GM19324 (cell line): ENCODE measurements at regions not wholly inside any gene's neighbourhood (a gene's known extent, or its start where the extent isn't known, plus 50 kb on each side); places are given as distances from the start of the nearest gene placed in this dataset.
"Not testable (repeated sequence)": the region's sequence is repeated elsewhere in the genome, so short reads cannot be mapped to it uniquely, and the experiment has no call there.

ENCODE experiments used
- ATAC-seq: cut with Tn5 transposase; IDR thresholded peaks from one replicate; pipeline ENCODE4 v1.9.1; 2021; ENCODE audit warnings: mild to moderate bottlenecking, moderate library complexity; ENCODE audit not compliant: unreplicated experiment, low FRiP score

GRCh38 chr10:30199376-30200016, 140.1 kb upstream of the JCAD start:
- ATAC-seq: no peak

DNA sequence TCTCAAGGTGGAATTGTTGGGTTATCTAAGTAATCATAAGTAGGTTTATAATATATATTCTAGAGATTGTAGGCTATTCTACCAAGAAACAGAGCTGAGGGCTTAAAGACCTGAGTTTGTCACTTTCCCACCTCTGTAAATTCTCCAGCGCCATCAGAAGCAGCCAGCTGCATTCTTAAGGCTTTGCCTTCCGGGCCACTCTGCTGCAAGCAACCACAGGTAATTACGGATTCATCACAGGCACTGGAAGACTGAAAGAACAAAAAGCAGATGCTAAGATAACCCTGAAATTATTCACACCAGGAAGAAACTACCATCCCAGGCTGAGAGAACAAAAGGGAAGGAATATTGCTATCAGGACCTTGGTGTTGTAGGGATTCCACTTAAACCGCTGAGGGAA, 137.8 kb upstream of the JCAD start:
- ATAC-seq: no peak

DNA sequence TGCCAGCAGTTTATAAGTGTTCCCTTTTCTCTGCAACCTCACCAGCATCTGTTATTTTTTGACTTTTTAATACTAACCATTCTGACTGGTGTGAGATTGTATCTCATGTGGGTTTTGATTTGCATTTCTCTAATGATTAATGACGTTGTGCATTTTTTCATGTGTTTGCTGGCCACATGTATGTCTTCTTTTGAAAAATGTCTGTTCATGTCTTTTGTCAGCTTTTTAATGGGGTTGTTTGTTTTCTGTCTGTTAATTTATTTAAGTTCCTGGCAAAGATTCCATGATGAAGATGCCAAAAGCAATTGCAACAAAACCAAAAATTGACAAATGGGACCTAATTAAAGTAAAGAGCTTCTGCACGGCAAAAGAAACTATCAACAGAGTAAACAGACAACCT, 137.2 kb upstream of the JCAD start:
- not testable (repeated sequence) for ATAC-seq

- no peak for ATAC-seq
Measured at GRCh38 chr10:30192846-30193608, 133.6 kb upstream of the JCAD start.

DNA sequence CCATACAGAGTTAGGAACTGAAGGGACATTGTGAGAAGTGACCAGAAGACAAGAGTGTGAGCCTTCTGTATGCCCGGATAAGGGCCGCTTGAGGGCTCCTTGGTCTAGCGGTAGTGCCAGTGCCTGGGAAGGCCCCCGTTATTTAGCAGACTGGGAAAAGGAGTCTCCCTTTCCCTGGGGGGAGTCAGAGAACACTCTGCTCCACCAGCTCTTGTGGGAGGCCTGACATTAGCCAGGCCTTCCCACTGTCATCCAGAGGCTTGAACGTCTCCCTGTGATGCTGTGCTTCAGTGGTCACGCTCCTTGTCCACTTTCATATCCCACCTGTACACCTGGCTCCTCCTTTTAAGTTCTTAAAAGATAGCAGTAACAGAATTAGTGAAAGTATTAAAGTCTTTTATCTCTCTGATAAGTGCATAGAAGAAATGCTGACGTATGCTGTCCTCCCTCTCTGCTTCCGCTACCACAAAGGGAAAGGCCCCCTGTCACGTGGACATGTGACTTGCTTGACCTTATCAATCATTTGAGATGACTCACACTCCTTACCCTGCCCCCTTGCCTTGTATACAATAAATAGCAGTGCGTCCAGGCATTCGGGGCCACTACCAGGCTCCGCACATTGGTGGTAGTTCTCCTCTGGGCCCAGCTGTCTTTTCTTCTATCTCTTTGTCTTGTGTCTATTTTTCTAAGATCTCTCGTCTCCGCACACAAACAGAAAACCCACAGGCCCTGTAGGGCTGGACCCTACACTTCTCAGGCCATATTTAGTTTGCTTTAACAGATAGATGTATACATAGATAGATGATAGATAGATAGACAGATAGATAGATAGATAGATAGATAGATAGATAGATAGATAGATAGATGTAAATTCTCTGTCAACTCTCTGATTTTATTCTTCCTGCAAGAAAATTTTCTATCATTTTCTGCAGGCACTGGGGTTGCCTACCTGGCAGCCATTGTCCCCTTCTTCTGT, 131.5 kb upstream of the JCAD start:
- ATAC-seq: no peak

DNA sequence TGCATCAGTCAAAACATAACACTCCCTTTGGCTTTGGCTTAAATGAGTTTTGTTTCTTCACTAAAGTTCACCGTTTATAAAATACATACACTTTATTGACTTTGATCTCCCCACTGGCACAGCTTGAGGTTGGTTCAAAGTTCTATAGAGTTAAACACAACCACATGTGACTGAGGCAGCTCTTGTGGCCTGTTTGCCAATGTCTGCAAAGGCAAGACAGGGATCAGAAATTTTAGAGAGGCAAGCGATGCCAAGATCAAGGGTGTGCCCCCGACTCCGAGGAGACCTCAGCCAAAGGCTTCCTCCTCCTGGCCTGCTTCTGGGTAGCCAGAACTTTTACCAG, 129.8 kb upstream of the JCAD start:
- no peak for ATAC-seq

GRCh38 chr10:30188556-30189237, 129.3 kb upstream of the JCAD start:
- no peak for ATAC-seq

DNA sequence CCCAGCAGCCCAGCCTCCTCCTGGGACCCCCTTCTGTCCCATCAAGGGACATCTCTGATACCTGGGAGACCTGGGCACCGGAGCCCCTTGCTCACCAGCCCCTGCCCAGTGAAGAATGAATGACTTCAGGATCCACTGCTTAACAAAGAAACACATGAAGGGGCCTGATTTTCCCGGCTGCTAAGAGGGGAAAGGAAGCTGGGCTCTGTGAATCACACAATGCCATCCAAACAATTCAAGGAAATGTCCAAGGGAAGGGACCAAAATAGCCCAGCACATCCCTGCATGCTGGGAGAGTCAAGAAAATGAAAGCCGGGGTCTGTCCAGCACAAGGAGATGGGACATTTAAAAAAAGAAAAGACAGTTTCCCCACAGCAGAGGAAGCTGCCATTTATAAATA, 128.7 kb upstream of the JCAD start:
- ATAC-seq: no peak

DNA sequence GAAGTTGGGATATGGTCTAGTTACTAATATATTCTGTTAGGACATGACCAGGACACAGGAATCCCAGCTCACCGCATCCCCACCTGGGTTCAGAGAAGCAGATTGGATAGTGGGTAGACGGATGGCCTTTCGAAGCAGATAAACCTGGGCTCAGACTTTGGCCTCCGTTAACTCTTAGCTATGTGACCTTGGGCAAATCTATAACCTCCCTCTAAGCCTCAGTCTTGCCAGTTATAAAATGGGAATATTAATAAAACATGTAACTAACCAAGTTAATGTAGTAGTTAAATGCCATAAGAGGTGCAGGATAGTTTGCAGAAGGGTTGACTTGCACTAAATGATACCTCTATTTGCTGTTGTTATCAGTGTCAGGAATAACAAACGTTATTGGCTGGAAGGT, 127.6 kb upstream of the JCAD start:
- no peak for ATAC-seq

- peak; percentile 69 for ATAC-seq
Measured at GRCh38 chr10:30186371-30186875, 127.0 kb upstream of the JCAD start.

- ATAC-seq: no peak
Measured at GRCh38 chr10:30185916-30186315, 126.5 kb upstream of the JCAD start.

GRCh38 chr10:30185341-30185740, 126.0 kb upstream of the JCAD start:
- ATAC-seq: no peak

- ATAC-seq: no peak
Measured at GRCh38 chr10:30184397-30185033, 125.1 kb upstream of the JCAD start.

DNA sequence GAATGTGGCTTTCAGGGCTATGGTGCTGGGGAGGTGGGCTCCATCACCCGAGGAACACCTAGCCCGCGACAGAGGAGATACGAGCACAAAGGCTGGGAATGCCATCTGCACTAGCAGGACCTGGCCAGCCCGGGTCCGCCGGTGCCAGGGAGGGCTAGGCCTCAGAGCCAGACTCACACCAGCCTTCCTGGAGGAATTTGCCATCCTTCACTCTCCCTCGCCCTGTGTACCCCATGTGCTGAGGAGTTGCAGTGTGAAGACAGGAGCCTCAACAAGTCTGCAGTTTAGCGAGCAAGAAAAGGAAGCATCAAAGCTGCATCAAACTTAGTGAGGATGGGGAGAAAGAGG, 123.6 kb upstream of the JCAD start:
- ATAC-seq: no peak

GRCh38 chr10:30182191-30183054, 123.0 kb upstream of the JCAD start:
- no peak for ATAC-seq

DNA sequence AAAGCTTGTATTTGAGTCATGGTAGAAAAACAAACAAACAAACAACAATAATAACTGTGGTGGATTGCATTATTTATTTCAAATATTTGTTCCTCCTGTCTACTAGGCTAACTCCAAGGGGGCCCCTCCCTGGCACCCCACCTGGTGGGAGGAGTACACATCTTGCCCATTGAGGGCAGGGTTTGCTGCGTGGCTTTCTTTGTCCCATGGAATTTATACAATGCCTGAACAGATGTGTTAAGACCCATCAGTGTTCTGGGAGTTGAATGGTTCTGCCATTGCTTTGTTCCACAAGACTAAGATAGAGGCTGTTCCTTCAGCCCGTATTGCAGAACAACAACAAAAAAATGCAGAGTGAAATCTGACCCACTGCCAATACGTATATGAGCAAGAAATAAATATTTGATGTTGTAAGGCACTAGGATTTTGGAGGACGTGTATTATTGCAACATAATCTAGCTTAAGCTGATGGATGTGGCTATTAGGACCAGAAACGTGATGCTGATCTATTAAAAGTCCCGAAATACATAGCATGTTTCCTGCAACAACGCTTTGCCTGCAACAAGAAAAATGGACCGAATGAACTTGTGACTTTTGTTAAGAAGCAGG, 119.1 kb upstream of the JCAD start:
- no peak for ATAC-seq

DNA sequence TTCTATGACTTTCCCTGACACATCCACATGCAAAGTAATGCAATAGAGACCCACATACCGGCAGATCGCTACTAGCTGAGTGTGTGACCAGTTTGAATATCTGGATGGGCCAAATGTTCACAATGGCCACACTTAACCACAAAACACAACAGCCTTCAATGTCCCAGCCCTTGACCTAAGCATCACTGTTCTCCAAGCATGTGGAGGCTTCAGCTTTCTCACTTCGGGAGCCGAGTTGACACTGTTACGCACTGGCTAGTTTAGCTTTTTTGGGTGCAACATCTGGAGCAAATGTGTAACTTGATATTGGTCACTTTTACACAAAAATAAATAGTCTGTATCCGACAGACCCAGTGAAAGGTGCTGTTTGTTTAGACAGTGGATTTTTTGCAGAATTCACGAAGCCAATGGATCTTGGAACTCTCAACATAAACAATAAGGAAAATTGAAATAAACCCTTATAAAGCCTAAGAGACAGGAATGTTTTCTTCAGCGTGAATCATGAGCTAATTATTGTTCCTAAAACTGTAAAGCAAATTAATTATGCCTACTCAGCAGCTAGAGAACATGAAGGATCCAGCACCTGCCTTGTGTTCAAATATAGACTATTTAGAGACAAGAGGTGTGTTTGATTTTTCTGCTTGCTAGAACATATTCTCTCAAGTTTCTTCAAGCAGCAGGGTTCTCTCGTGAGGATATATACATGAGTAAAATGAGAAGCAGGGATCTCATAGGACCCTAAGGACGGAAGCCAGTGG, 117.6 kb upstream of the JCAD start:
- no peak for ATAC-seq

DNA sequence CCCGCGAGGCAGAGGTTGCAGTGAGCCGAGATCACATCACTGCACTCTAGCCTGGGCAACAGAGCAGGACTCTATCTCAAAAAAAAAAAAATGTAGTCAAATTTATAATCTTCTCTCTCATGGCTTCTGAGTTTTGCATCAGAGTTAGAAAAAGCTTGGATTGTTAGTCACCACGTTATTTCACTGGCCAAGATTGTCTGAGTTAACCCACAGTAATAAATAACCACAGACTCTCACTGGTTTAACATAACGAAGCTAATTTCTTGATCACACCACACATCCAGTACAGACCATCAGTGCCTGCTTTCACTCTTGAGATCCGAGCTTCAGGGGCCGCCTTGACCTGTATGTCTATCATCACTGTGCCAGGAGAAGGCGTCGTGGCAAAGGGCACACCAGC, 116.8 kb upstream of the JCAD start:
- no peak for ATAC-seq
